ENCODE measurements at regions not wholly inside any gene's neighbourhood (a gene's known extent, or its start where the extent isn't known, plus 50 kb on each side); places are given as distances from the start of the nearest gene placed in this dataset.

GRCh38 chr12:75951399-75952278, 79.9 kb downstream of the PHLDA1 start (continued):
- peak; percentile 73 to 79 for TF ChIP-seq KDM1A (IDR thresholded peaks at IDR 0.05)
- TF ChIP-seq ZNF644 (tag; IDR thresholded peaks at IDR 0.05; ENCODE audit: low read depth) = no peak
- TF ChIP-seq NR0B1 (IDR thresholded peaks at IDR 0.05; ENCODE audit: partially characterized antibody) = no peak
- TF ChIP-seq HMBOX1 (IDR thresholded peaks at IDR 0.05) = 0 out of 2 replicates have a peak, but pooled peaks have one; percentile 48
- no peak for TF ChIP-seq NR2C1 (IDR thresholded peaks at IDR 0.05)
- TF ChIP-seq NR2C1 (tag; IDR thresholded peaks at IDR 0.05) = no peak

GRCh38 chr12:75947156-75947723, 84.3 kb downstream of the PHLDA1 start:
- H4K20me1 ChIP-seq (replicated peaks; ENCODE audit: control insufficient read depth, insufficient read depth, low read length) = no peaks in the 10 kb centered on the region
- H3K4me2 ChIP-seq (ENCODE audit: insufficient read depth, low read length) = no peak overlapping the region
- no peak overlapping the region for H3K4me3 ChIP-seq
- peaks cover 0 to 25% of the 10 kb centered on the region in 2 experiments; a peak in 3 of 5 replicates for H3K4me1 ChIP-seq (replicated peaks in 1 of 2; ENCODE audit: control insufficient read depth in 2 of 2, insufficient read depth in 2 of 2, low read length in 2 of 2)
- FAIRE-seq (no peak), DNase-seq (ENCODE audit: extremely low read depth in 1 of 4, low spot score in 3 of 4) (no peak), ATAC-seq (no peak)
- ChIA-PET POLR2A (no interaction called here), CTCF (ENCODE audit: low intra/inter-chr PET ratio) (no interaction called here)
- intact Hi-C loops (cut with micrococcal nuclease) (no loop called here), in situ Hi-C loops (cut with MboI) (no loop called here)
- H3K9me3 ChIP-seq (replicated peaks; ENCODE audit: control insufficient read depth, insufficient read depth, low read depth, low read length) = no peaks in the 10 kb centered on the region
- no peaks in the 10 kb centered on the region for H3K27me3 ChIP-seq (ENCODE audit: control insufficient read depth in 2 of 2, insufficient read depth in 2 of 2, low read length in 2 of 2)
- H3K9ac ChIP-seq (ENCODE audit: insufficient read depth in 1 of 2, low read depth in 2 of 2, low read length in 2 of 2) = no peak overlapping the region
- no peak overlapping the region for H3K27ac ChIP-seq (ENCODE audit: extremely low read depth, low read depth, low read length)
- H3K9me1 ChIP-seq (ENCODE audit: control insufficient read depth, insufficient read depth, low read length) = no peaks in the 10 kb centered on the region
- BruUV-seq (replicated peaks) = no TSS peak
- no peak overlapping the region for H2AFZ ChIP-seq (ENCODE audit: low read depth, low read length)
- 63% methylated on average over 4 of the region's 4 CpGs for WGBS (ENCODE audit: insufficient coverage, low coverage, missing lambda C conversion rate)
- no peaks in the 10 kb centered on the region for H3K36me3 ChIP-seq (ENCODE audit: control insufficient read depth, insufficient read depth, low read length)
- no peaks in the 10 kb centered on the region for H3K79me2 ChIP-seq (ENCODE audit: control insufficient read depth, insufficient read depth, low read length)
- TF ChIP-seq CUX1 (CRISPR knock-in tag; IDR thresholded peaks at IDR 0.05) (no peak), ZNF121 (CRISPR knock-in tag; conservative IDR thresholded peaks at IDR 0.05) (peak; percentile 49; the same call in 1 of the 2 replicates), RBM25 (IDR thresholded peaks at IDR 0.05; ENCODE audit: low read depth, low read length, severe bottlenecking) (peak; percentile 11), MEF2D (tag; conservative IDR thresholded peaks at IDR 0.05; ENCODE audit: low read depth) (no peak), RNF2 (IDR thresholded peaks at IDR 0.05) (no peak), KLF16 (IDR thresholded peaks at IDR 0.05) (no peak), ZNF699 (CRISPR knock-in tag; IDR thresholded peaks at IDR 0.05; ENCODE audit: insufficient replicate concordance) (no peak)
